K562 (cell line): ENCODE measurements at regions not wholly inside any gene's neighbourhood (a gene's known extent, or its start where the extent isn't known, plus 50 kb on each side); places are given as distances from the start of the nearest gene placed in this dataset.

Experiments
- MTA2 ChIP-seq: fragments of 450-650 bp; IDR thresholded peaks from 2 replicates; pipeline ENCODE4 v1.6.1; 2016; ENCODE audit warnings: low read depth
- SIX5 ChIP-seq, 2 experiments: IDR thresholded peaks; 2 replicates each; pipeline ENCODE4 v1.6.1; 2011; ENCODE audit warnings: low read length in 2 of 2, borderline replicate concordance in 1 of 2, low read depth in 1 of 2, mild to moderate bottlenecking in 1 of 2, moderate library complexity in 1 of 2; ENCODE audit not compliant: insufficient read depth in 1 of 2
- SMAD4 ChIP-seq: fragments of 250-450 bp; sonication (Bioruptor Pico); conservative IDR thresholded peaks from 2 replicates; pipeline ENCODE4 v1.8.0; 2021; ENCODE audit warnings: inconsistent platforms, mild to moderate bottlenecking, moderate library complexity
- TF ChIP-seq, protein P1 (sequence below): conservative IDR thresholded peaks from 2 replicates; pipeline ENCODE4 v1.6.1; 2011; ENCODE audit warnings: low read depth, mild to moderate bottlenecking, low read length; ENCODE audit not compliant: control insufficient read depth

DNA sequence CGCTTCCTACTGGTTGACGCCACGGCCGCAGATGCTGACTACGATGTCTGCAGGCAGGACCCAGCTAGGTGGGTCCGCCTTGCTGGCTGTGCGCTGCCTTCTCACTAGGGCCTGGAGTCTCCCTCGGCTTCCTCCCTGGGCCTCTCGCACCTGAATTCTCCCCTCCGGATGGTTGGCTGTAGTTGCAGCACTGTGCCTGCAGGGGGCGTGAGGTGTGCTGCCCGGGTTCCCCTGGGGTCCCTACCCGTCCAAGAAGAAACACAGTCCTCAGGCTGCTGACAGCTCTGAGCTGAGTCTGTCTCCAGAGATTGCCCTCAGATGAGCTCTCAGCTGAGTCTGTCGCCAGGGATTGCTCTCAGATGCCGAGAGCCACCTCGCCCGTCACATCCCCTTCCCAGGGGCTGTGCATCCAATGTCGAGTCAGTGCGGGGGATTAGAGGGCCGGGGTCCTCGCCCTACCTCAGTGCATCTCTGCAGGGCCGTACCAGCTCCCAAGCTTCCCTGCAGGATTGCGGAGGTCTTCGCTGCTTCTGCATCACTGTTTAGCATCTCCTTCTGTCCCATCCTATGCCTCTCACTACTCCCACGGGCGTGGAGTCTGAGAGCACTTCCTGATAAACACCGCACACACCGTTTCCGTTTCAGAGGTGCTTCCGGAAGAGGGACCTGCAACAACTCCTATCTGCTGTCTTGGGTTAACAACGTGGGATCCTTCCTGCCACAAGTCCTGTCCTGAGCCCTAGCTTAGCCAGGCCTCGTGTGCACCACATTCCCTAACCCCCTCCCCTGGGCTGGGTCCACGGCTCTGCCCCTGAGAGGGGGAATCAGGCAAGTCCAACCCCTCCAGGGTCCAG, 196.9 kb downstream of the CSNK2A3 start:
- no peak for TF ChIP-seq SIX5 (IDR thresholded peaks at IDR 0.05; ENCODE audit: borderline replicate concordance in 1 of 2, insufficient read depth in 1 of 2, low read depth in 1 of 2, low read length in 2 of 2)
- no peak for TF ChIP-seq MTA2
- TF ChIP-seq, protein P1, sequence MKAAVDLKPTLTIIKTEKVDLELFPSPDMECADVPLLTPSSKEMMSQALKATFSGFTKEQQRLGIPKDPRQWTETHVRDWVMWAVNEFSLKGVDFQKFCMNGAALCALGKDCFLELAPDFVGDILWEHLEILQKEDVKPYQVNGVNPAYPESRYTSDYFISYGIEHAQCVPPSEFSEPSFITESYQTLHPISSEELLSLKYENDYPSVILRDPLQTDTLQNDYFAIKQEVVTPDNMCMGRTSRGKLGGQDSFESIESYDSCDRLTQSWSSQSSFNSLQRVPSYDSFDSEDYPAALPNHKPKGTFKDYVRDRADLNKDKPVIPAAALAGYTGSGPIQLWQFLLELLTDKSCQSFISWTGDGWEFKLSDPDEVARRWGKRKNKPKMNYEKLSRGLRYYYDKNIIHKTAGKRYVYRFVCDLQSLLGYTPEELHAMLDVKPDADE: no peak
- no peak for TF ChIP-seq SMAD4 (CRISPR knock-in tag)
